Nephron (organoid): ENCODE measurements at regions not wholly inside any gene's neighbourhood (a gene's known extent, or its start where the extent isn't known, plus 50 kb on each side); places are given as distances from the start of the nearest gene placed in this dataset.
A peak's percentile ranks its signal among the peaks of the same experiment; 100 is the strongest.

Experiments
- H3K27ac Mint-ChIP-seq, 3 experiments: 2 replicates each; pipeline ENCODE4 v1.8.0; 2020; ENCODE audit warnings: mixed read lengths in 3 of 3, mild to moderate bottlenecking in 2 of 3, moderate library complexity in 1 of 3
- H3K27me3 Mint-ChIP-seq: 2 replicates; pipeline ENCODE4 v1.8.0; 2021; ENCODE audit warnings: low read depth, mild to moderate bottlenecking, moderate library complexity, mixed read lengths
- H3K36me3 Mint-ChIP-seq: 2 replicates; pipeline ENCODE4 v1.8.0; 2020; ENCODE audit warnings: low read depth, mixed read lengths
- H3K4me1 Mint-ChIP-seq: 2 replicates; pipeline ENCODE4 v1.8.0; 2020; ENCODE audit warnings: mixed read lengths
- H3K4me3 Mint-ChIP-seq, 3 experiments: 2 replicates each; pipeline ENCODE4 v1.8.0; 2020; ENCODE audit warnings: mild to moderate bottlenecking in 3 of 3, mixed read lengths in 3 of 3, moderate library complexity in 2 of 3
- H3K9me3 Mint-ChIP-seq: 2 replicates; pipeline ENCODE4 v1.8.0; 2020; ENCODE audit warnings: mixed read lengths
- CTCF ChIP-seq, 3 experiments: fragments of 200-600 bp; sonication (generic); IDR thresholded peaks; one replicate each; pipeline ENCODE4 v1.5.0; 2021; ENCODE audit warnings: antibody characterized with exemption in 3 of 3; ENCODE audit not compliant: unreplicated experiment in 3 of 3

- peaks cover 12% of the 10 kb centered on the region for H3K27me3 Mint-ChIP-seq
- no peak overlapping the region for H3K4me3 Mint-ChIP-seq
- peak in 2 of 3 experiments; percentile 19 to 33 for TF ChIP-seq CTCF (IDR thresholded peaks at IDR 0.05; ENCODE audit: unreplicated experiment in 3 of 3)
- peak overlapping the region in 2 of 3 experiments; percentile 4 to 18 for H3K27ac Mint-ChIP-seq
- peaks cover 12% of the 10 kb centered on the region for H3K4me1 Mint-ChIP-seq
- no peaks in the 10 kb centered on the region for H3K36me3 Mint-ChIP-seq
- no peaks in the 10 kb centered on the region for H3K9me3 Mint-ChIP-seq
Observed at GRCh38 chr20:24208652-24209051, 220.1 kb upstream of the GGTLC1 start.

- Mint-ChIP-seq H3K27me3 (peaks cover 17% of the 10 kb centered on the region), H3K27ac (no peak overlapping the region), H3K4me1 (peaks cover 12% of the 10 kb centered on the region), H3K36me3 (no peaks in the 10 kb centered on the region), H3K4me3 (no peak overlapping the region), H3K9me3 (no peaks in the 10 kb centered on the region)
- no peak for TF ChIP-seq CTCF (IDR thresholded peaks at IDR 0.05; ENCODE audit: unreplicated experiment in 3 of 3)
Observed at GRCh38 chr20:24207803-24208300, 219.3 kb upstream of the GGTLC1 start.

- no peaks in the 10 kb centered on the region for H3K9me3 Mint-ChIP-seq
- TF ChIP-seq CTCF (IDR thresholded peaks at IDR 0.05; ENCODE audit: unreplicated experiment in 3 of 3), result no peak
- no peak overlapping the region for H3K27ac Mint-ChIP-seq
- peaks cover 12% of the 10 kb centered on the region for H3K27me3 Mint-ChIP-seq
- H3K4me3 Mint-ChIP-seq, result no peak overlapping the region
- H3K4me1 Mint-ChIP-seq, result peaks cover 4% of the 10 kb centered on the region
- H3K36me3 Mint-ChIP-seq, result no peaks in the 10 kb centered on the region
Observed at GRCh38 chr20:24206995-24207394, 218.4 kb upstream of the GGTLC1 start.

- H3K9me3 Mint-ChIP-seq, result no peaks in the 10 kb centered on the region
Observed at GRCh38 chr20:24203526-24204183, 215.1 kb upstream of the GGTLC1 start.

GRCh38 chr20:24199501-24199900, 210.9 kb upstream of the GGTLC1 start:
- no peak overlapping the region for H3K27ac Mint-ChIP-seq

More at GRCh38 chr20:24203526-24204183, 215.1 kb upstream of the GGTLC1 start:
- TF ChIP-seq CTCF (IDR thresholded peaks at IDR 0.05; ENCODE audit: unreplicated experiment in 3 of 3), result no peak
- Mint-ChIP-seq H3K27me3 (peaks cover 8% of the 10 kb centered on the region), H3K27ac (no peak overlapping the region), H3K36me3 (no peaks in the 10 kb centered on the region), H3K4me3 (no peak overlapping the region), H3K4me1 (no peaks in the 10 kb centered on the region)

More at GRCh38 chr20:24199501-24199900, 210.9 kb upstream of the GGTLC1 start:
- no peak for TF ChIP-seq CTCF (IDR thresholded peaks at IDR 0.05; ENCODE audit: unreplicated experiment in 3 of 3)
- H3K36me3 Mint-ChIP-seq, result no peaks in the 10 kb centered on the region
- peaks cover 7% of the 10 kb centered on the region for H3K27me3 Mint-ChIP-seq
- no peak overlapping the region for H3K4me3 Mint-ChIP-seq
- H3K9me3 Mint-ChIP-seq, result no peaks in the 10 kb centered on the region
- no peaks in the 10 kb centered on the region for H3K4me1 Mint-ChIP-seq
